ENCODE measurements at regions not wholly inside any gene's neighbourhood (a gene's known extent, or its start where the extent isn't known, plus 50 kb on each side); places are given as distances from the start of the nearest gene placed in this dataset.

- H3K4me1 ChIP-seq (replicated peaks), result no peaks in the 10 kb centered on the region
- no peak overlapping the region for H3K27ac ChIP-seq
- H3K4me3 ChIP-seq, result no peak overlapping the region
- 88% methylated on average over 2 of the region's 2 CpGs for WGBS
- H3K36me3 ChIP-seq, result no peaks in the 10 kb centered on the region
- DNase-seq (ENCODE audit: low spot score), result no peak
- H3K9me3 ChIP-seq, result no peaks in the 10 kb centered on the region
- peaks cover 2% of the 10 kb centered on the region for H3K27me3 ChIP-seq (replicated peaks; ENCODE audit: insufficient read depth)
- no peak for TF ChIP-seq POLR2A (IDR thresholded peaks at IDR 0.05)
- no peak for TF ChIP-seq POLR2AphosphoS5 (IDR thresholded peaks at IDR 0.05)
- no peak for TF ChIP-seq CTCF (IDR thresholded peaks at IDR 0.05)
- intact Hi-C loops (cut with DNase I), result no loop called here
Observed at GRCh38 chr13:78102741-78103140, 184.1 kb upstream of the EDNRB start.

GRCh38 chr13:78102121-78102677 lies 183.6 kb upstream of the EDNRB start:
- no peak for DNase-seq (ENCODE audit: low spot score)
- Histone ChIP-seq H3K27ac (no peak overlapping the region), H3K4me1 (replicated peaks) (no peaks in the 10 kb centered on the region), H3K27me3 (replicated peaks; ENCODE audit: insufficient read depth) (peaks cover 2% of the 10 kb centered on the region), H3K4me3 (no peak overlapping the region), H3K36me3 (no peaks in the 10 kb centered on the region), H3K9me3 (no peaks in the 10 kb centered on the region)
- TF ChIP-seq POLR2A (IDR thresholded peaks at IDR 0.05) (no peak), CTCF (IDR thresholded peaks at IDR 0.05) (no peak), POLR2AphosphoS5 (IDR thresholded peaks at IDR 0.05) (no peak)
- WGBS, result 65% methylated on average over 4 of the region's 4 CpGs
- intact Hi-C loops (cut with DNase I), result no loop called here

- WGBS, result 43% methylated on average over 4 of the region's 4 CpGs
- intact Hi-C loops (cut with DNase I), result no loop called here
Observed at GRCh38 chr13:78100486-78100885, 181.9 kb upstream of the EDNRB start.

GRCh38 chr13:78098249-78098648 lies 179.6 kb upstream of the EDNRB start:
- H3K36me3 ChIP-seq, result no peaks in the 10 kb centered on the region
- H3K4me3 ChIP-seq, result no peak overlapping the region
- no peak for DNase-seq (ENCODE audit: low spot score)
- no peak overlapping the region for H3K27ac ChIP-seq
- no peaks in the 10 kb centered on the region for H3K27me3 ChIP-seq (replicated peaks; ENCODE audit: insufficient read depth)
- TF ChIP-seq POLR2A (IDR thresholded peaks at IDR 0.05), result no peak
- TF ChIP-seq POLR2AphosphoS5 (IDR thresholded peaks at IDR 0.05), result no peak
- TF ChIP-seq CTCF (IDR thresholded peaks at IDR 0.05), result no peak
- intact Hi-C loops (cut with DNase I), result no loop called here
- H3K4me1 ChIP-seq (replicated peaks), result no peaks in the 10 kb centered on the region
- no peaks in the 10 kb centered on the region for H3K9me3 ChIP-seq
- WGBS, result 56% methylated on average over 3 of the region's 3 CpGs

More at GRCh38 chr13:78100486-78100885, 181.9 kb upstream of the EDNRB start:
- H3K27ac ChIP-seq, result no peak overlapping the region
- DNase-seq (ENCODE audit: low spot score), result no peak
- no peak overlapping the region for H3K4me3 ChIP-seq
- no peak for TF ChIP-seq CTCF (IDR thresholded peaks at IDR 0.05)
- no peak for TF ChIP-seq POLR2AphosphoS5 (IDR thresholded peaks at IDR 0.05)
- TF ChIP-seq POLR2A (IDR thresholded peaks at IDR 0.05), result no peak
- H3K27me3 ChIP-seq (replicated peaks; ENCODE audit: insufficient read depth), result peaks cover 2% of the 10 kb centered on the region
- no peaks in the 10 kb centered on the region for H3K36me3 ChIP-seq
- no peaks in the 10 kb centered on the region for H3K9me3 ChIP-seq
- no peaks in the 10 kb centered on the region for H3K4me1 ChIP-seq (replicated peaks)

- no peaks in the 10 kb centered on the region for H3K36me3 ChIP-seq
- WGBS, result 100% methylated on average over 1 of the region's 1 CpG
- no peaks in the 10 kb centered on the region for H3K9me3 ChIP-seq
- no peaks in the 10 kb centered on the region for H3K27me3 ChIP-seq (replicated peaks; ENCODE audit: insufficient read depth)
- DNase-seq (ENCODE audit: low spot score), result no peak
- no peak overlapping the region for H3K4me3 ChIP-seq
- TF ChIP-seq POLR2A (IDR thresholded peaks at IDR 0.05), result no peak
- TF ChIP-seq CTCF (IDR thresholded peaks at IDR 0.05), result no peak
- no peak for TF ChIP-seq POLR2AphosphoS5 (IDR thresholded peaks at IDR 0.05)
- no peaks in the 10 kb centered on the region for H3K4me1 ChIP-seq (replicated peaks)
- intact Hi-C loops (cut with DNase I), result no loop called here
- H3K27ac ChIP-seq, result no peak overlapping the region
Observed at GRCh38 chr13:78096221-78096620, 177.6 kb upstream of the EDNRB start.

All from prostate gland (tissue), 2 donors.